GM12878 (cell line): ENCODE measurements at regions not wholly inside any gene's neighbourhood (a gene's known extent, or its start where the extent isn't known, plus 50 kb on each side); places are given as distances from the start of the nearest gene placed in this dataset.

ENCODE experiments used
- ATAC-seq: fragments of 200-7000 bp; cut with Tn5 transposase; 3 replicates; pipeline ENCODE4 v1.9.1; 2020; ENCODE audit warnings: mild to moderate bottlenecking, moderate library complexity
- BruUV-seq: library from RNA; stranded (reverse); fragments of 400-500 nt; replicated peaks from 2 replicates; lab custom pipeline; 2021; lab: Mats Ljungman, UMichigan
- CTCF ChIA-PET: fragments of 300-600 bp; sonication (Branson Sonifier 250); formaldehyde crosslinking; extraction: SDS; loops from one replicate; lab custom pipeline; 2021; ENCODE audit warnings: inconsistent platforms; lab: Yijun Ruan, JAX
- POLR2A ChIA-PET: fragments of 350-600 bp; formaldehyde crosslinking; extraction: SDS; loops from one replicate; lab custom pipeline; 2021; ENCODE audit warnings: inconsistent platforms; lab: Charles Lee
- RAD21 ChIA-PET: fragments of 300-600 bp; sonication (Branson Sonifier 250); formaldehyde crosslinking; loops from one replicate; lab custom pipeline; 2023; ENCODE audit warnings: antibody characterized with exemption; ENCODE audit not compliant: unreplicated experiment; lab: Charles Lee
- SMC1A ChIA-PET: fragments of 300-600 bp; sonication (Branson Sonifier 250); formaldehyde crosslinking; loops from one replicate; lab custom pipeline; 2023; ENCODE audit not compliant: unreplicated experiment, uncharacterized antibody; lab: Charles Lee
- DNase-seq: peaks from one replicate; pipeline ENCODE4 v3.0.0-alpha.2; 2011; ENCODE audit warnings: low read depth, low spot score
- FAIRE-seq: peaks from 3 replicates; lab custom pipeline; 2011; peaks lifted over from hg19 to GRCh38; lab: Jason Lieb, UNC
- H2AFZ ChIP-seq: 2 replicates; pipeline ENCODE4 v1.6.0; 2011; ENCODE audit warnings: low read depth, low read length, control low read depth; ENCODE audit not compliant: control insufficient read depth
- H3K27ac ChIP-seq: 2 replicates; pipeline ENCODE4 v1.5.1; 2011; ENCODE audit warnings: control low read depth; ENCODE audit not compliant: control insufficient read depth, insufficient read depth
- H3K27me3 ChIP-seq, 2 experiments: replicated peaks in 1 of 2; 2 replicates each; pipeline versions ENCODE4 v1.6.0 to v1.6.1; 2011; ENCODE audit warnings: low read length in 1 of 2; ENCODE audit not compliant: control insufficient read depth in 2 of 2, insufficient read depth in 2 of 2
- H3K36me3 ChIP-seq, 2 experiments: 2 replicates each; pipeline ENCODE4 v1.5.1; 2011; ENCODE audit warnings: low read length in 1 of 2; ENCODE audit not compliant: control insufficient read depth in 2 of 2, insufficient read depth in 2 of 2
- H3K4me1 ChIP-seq: 2 replicates; pipeline ENCODE4 v1.6.1; 2011; ENCODE audit warnings: mild to moderate bottlenecking, low read length, moderate library complexity, mixed read lengths; ENCODE audit not compliant: control insufficient read depth, insufficient read depth
- H3K4me2 ChIP-seq: 2 replicates; pipeline ENCODE4 v1.6.0; 2011; ENCODE audit warnings: control low read depth; ENCODE audit not compliant: control insufficient read depth, insufficient read depth
- H3K4me3 ChIP-seq: fragments of 200-600 bp; sonication (generic); 2 replicates; pipeline ENCODE4 v1.5.1; 2016
- H3K79me2 ChIP-seq: 2 replicates; pipeline ENCODE4 v1.6.0; 2011; ENCODE audit warnings: low read length; ENCODE audit not compliant: control insufficient read depth, insufficient read depth
- H3K9ac ChIP-seq: 2 replicates; pipeline ENCODE4 v1.8.0; 2011; ENCODE audit warnings: low read length, control low read depth, mixed read lengths; ENCODE audit not compliant: control insufficient read depth, insufficient read depth
- H3K9me3 ChIP-seq: replicated peaks from 3 replicates; pipeline ENCODE4 v1.5.1; 2011; ENCODE audit warnings: mild to moderate bottlenecking, low read length; ENCODE audit not compliant: control insufficient read depth, insufficient read depth
- H4K20me1 ChIP-seq: 2 replicates; pipeline ENCODE4 v1.6.0; 2011; ENCODE audit not compliant: control insufficient read depth, insufficient read depth
- ATF3 ChIP-seq: IDR thresholded peaks from 2 replicates; pipeline ENCODE4 v1.6.1; 2011; ENCODE audit warnings: low read depth, mild to moderate bottlenecking, low read length, moderate library complexity, borderline replicate concordance; ENCODE audit errors: extremely low read depth
- BCL3 ChIP-seq: IDR thresholded peaks from 2 replicates; pipeline ENCODE4 v1.6.1; 2011; ENCODE audit warnings: borderline replicate concordance, low read depth, mild to moderate bottlenecking, moderate library complexity, low read length; ENCODE audit not compliant: insufficient read depth, poor library complexity, severe bottlenecking
- CTCF ChIP-seq, 3 experiments: IDR thresholded peaks in 2 of 3; conservative IDR thresholded peaks in 1 of 3; 2 replicates each; pipeline ENCODE4 v1.5.1; 2011; ENCODE audit warnings: low read depth in 3 of 3, low read length in 3 of 3, mild to moderate bottlenecking in 3 of 3, control low read depth in 2 of 3, moderate library complexity in 2 of 3, inconsistent platforms in 1 of 3, mixed read lengths in 1 of 3; ENCODE audit not compliant: control insufficient read depth in 2 of 3, insufficient read depth in 1 of 3; ENCODE audit errors: extremely low read depth in 1 of 3
- EED ChIP-seq: sonication (generic); IDR thresholded peaks from 2 replicates; pipeline ENCODE4 v1.6.1; 2016; ENCODE audit warnings: antibody characterized with exemption, low read depth
- EGR1 ChIP-seq, 2 experiments: IDR thresholded peaks; 1 replicate in 1 of 2; 2 replicates in 1 of 2; pipeline ENCODE4 v1.6.1; 2011 to 2012; ENCODE audit warnings: low read depth in 2 of 2, low read length in 2 of 2, borderline replicate concordance in 1 of 2, mild to moderate bottlenecking in 1 of 2, moderate library complexity in 1 of 2
- NFYB ChIP-seq: IDR thresholded peaks from 2 replicates; pipeline ENCODE4 v1.6.1; 2011; ENCODE audit warnings: low read depth, mild to moderate bottlenecking, low read length, improper control_type of control experiment, moderate library complexity; ENCODE audit not compliant: insufficient read depth
- NR2C2 ChIP-seq: IDR thresholded peaks from 2 replicates; pipeline ENCODE4 v1.6.1; 2011; ENCODE audit warnings: borderline replicate concordance, low read depth; ENCODE audit not compliant: control insufficient read depth, insufficient read length
- PAX8 ChIP-seq: fragments of 450-650 bp; IDR thresholded peaks from 2 replicates; pipeline ENCODE4 v1.6.1; 2017; ENCODE audit warnings: mild to moderate bottlenecking, moderate library complexity
- RUNX3 ChIP-seq: IDR thresholded peaks from 2 replicates; pipeline ENCODE4 v1.6.1; 2012; ENCODE audit warnings: low read length, inconsistent platforms
- SMAD1 ChIP-seq: fragments of 450-650 bp; IDR thresholded peaks from 2 replicates; pipeline ENCODE4 v1.6.1; 2018; ENCODE audit warnings: mild to moderate bottlenecking, low read depth; ENCODE audit not compliant: partially characterized antibody
- SUPT20H ChIP-seq: IDR thresholded peaks from 2 replicates; pipeline ENCODE4 v1.6.1; 2011; ENCODE audit warnings: low read depth, mild to moderate bottlenecking, low read length, moderate library complexity, borderline replicate concordance; ENCODE audit not compliant: control insufficient read depth
- TCF7 ChIP-seq: IDR thresholded peaks from 2 replicates; pipeline ENCODE4 v1.6.1; 2014; ENCODE audit warnings: antibody characterized with exemption, borderline replicate concordance
- WGBS: methylation state at CpG from one replicate; pipeline ENCODE4 v1.1.6; 2016; ENCODE audit warnings: low lambda C conversion rate; ENCODE audit not compliant: insufficient replicate concordance, insufficient coverage; ENCODE audit errors: missing lambda C conversion rate; 5-methylcytosine and 5-hydroxymethylcytosine counted together
- in situ Hi-C: fragments of 300-500 bp; cut with MboI; formaldehyde crosslinking; loops from 9 replicates; pipeline ENCODE4 v1.14.3; 2018; ENCODE audit warnings: mixed read lengths
- intact Hi-C: fragments of 100-400 bp; cut with micrococcal nuclease; formaldehyde crosslinking; loops from one replicate; pipeline ENCODE4 v1.14.2; 2022; ENCODE audit not compliant: unreplicated experiment
- TF ChIP-seq, protein P1 (sequence below): fragments of 450-650 bp; IDR thresholded peaks from 2 replicates; pipeline ENCODE4 v1.6.1; 2017; ENCODE audit warnings: mild to moderate bottlenecking, moderate library complexity
- TF ChIP-seq, protein P2 (sequence below): fragments of 450-650 bp; IDR thresholded peaks from 2 replicates; pipeline ENCODE4 v1.6.1; 2017; ENCODE audit warnings: low read depth, mild to moderate bottlenecking, moderate library complexity

DNA sequence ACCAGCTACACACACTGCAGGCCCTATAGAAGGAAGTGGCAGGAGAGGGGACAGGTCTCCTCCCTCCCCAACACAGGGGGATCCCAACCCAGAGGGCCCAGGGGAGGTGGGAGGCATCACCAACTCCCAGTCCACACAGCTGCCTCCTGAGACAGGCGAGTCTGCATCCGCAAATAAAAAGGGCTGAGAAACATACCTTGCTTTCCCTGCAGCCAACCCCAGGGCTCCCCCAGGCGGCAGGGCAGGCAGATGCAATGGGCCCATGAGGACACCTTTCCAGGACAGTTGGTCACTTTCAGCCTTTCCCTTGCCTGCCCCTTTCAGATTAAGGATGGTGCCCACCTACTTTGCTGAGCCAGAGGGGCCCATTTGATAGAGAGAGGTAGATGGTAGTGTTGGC, 180.0 kb downstream of the BRD1 start:
- intact Hi-C loops (no loop called here), in situ Hi-C loops (no loop called here)
- Histone ChIP-seq H3K4me2 (no peak overlapping the region), H4K20me1 (no peaks in the 10 kb centered on the region), H3K4me1 (no peaks in the 10 kb centered on the region), H3K79me2 (peaks cover 5% of the 10 kb centered on the region), H3K36me3 (peaks cover 0 to 4% of the 10 kb centered on the region in 2 experiments; a peak in 2 of 4 replicates), H3K27me3 (no peaks in the 10 kb centered on the region), H3K9ac (no peak overlapping the region), H3K4me3 (no peak overlapping the region), H2AFZ (no peak overlapping the region), H3K27ac (no peak overlapping the region), H3K9me3 (no peaks in the 10 kb centered on the region; the same call in 2 of the 3 replicates)
- RAD21 ChIA-PET: no interaction called here
- POLR2A ChIA-PET: no interaction called here
- CTCF ChIA-PET: interaction anchor here (0.7 kb wide), 1 partner anchor 94 kb away, joined by 3 read pairs; no protein-coding TSS in a partner anchor
- ATAC-seq: no peak
- SMC1A ChIA-PET: no interaction called here
- 80% methylated on average over 3 of the region's 3 CpGs for WGBS
- DNase-seq: no peak
- FAIRE-seq: no peak
- BruUV-seq: no TSS peak
- TF ChIP-seq, protein P1, sequence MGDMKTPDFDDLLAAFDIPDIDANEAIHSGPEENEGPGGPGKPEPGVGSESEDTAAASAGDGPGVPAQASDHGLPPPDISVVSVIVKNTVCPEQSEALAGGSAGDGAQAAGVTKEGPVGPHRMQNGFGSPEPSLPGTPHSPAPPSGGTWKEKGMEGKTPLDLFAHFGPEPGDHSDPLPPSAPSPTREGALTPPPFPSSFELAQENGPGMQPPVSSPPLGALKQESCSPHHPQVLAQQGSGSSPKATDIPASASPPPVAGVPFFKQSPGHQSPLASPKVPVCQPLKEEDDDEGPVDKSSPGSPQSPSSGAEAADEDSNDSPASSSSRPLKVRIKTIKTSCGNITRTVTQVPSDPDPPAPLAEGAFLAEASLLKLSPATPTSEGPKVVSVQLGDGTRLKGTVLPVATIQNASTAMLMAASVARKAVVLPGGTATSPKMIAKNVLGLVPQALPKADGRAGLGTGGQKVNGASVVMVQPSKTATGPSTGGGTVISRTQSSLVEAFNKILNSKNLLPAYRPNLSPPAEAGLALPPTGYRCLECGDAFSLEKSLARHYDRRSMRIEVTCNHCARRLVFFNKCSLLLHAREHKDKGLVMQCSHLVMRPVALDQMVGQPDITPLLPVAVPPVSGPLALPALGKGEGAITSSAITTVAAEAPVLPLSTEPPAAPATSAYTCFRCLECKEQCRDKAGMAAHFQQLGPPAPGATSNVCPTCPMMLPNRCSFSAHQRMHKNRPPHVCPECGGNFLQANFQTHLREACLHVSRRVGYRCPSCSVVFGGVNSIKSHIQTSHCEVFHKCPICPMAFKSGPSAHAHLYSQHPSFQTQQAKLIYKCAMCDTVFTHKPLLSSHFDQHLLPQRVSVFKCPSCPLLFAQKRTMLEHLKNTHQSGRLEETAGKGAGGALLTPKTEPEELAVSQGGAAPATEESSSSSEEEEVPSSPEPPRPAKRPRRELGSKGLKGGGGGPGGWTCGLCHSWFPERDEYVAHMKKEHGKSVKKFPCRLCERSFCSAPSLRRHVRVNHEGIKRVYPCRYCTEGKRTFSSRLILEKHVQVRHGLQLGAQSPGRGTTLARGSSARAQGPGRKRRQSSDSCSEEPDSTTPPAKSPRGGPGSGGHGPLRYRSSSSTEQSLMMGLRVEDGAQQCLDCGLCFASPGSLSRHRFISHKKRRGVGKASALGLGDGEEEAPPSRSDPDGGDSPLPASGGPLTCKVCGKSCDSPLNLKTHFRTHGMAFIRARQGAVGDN: no peak
- TF ChIP-seq TCF7 (no peak), SMAD1 (no peak), NR2C2 (no peak), BCL3 (no peak), RUNX3 (no peak), EGR1 (IDR thresholded peaks at IDR 0.05; ENCODE audit: borderline replicate concordance in 1 of 2, low read depth in 2 of 2, low read length in 2 of 2) (no peak), PAX8 (no peak), ATF3 (no peak), SUPT20H (no peak), CTCF (IDR thresholded peaks at IDR 0.05 in 2 of 3, conservative IDR thresholded peaks at IDR 0.05 in 1 of 3; ENCODE audit: control insufficient read depth in 2 of 3, extremely low read depth in 1 of 3, insufficient read depth in 1 of 3, low read depth in 3 of 3, low read length in 3 of 3) (no peak), NFYB (no peak), EED (no peak)
- TF ChIP-seq, protein P2, sequence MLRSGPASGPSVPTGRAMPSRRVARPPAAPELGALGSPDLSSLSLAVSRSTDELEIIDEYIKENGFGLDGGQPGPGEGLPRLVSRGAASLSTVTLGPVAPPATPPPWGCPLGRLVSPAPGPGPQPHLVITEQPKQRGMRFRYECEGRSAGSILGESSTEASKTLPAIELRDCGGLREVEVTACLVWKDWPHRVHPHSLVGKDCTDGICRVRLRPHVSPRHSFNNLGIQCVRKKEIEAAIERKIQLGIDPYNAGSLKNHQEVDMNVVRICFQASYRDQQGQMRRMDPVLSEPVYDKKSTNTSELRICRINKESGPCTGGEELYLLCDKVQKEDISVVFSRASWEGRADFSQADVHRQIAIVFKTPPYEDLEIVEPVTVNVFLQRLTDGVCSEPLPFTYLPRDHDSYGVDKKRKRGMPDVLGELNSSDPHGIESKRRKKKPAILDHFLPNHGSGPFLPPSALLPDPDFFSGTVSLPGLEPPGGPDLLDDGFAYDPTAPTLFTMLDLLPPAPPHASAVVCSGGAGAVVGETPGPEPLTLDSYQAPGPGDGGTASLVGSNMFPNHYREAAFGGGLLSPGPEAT: no peak
